Mucosa of gallbladder (tissue), 1 donor: ENCODE measurements at regions not wholly inside any gene's neighbourhood (a gene's known extent, or its start where the extent isn't known, plus 50 kb on each side); places are given as distances from the start of the nearest gene placed in this dataset.
"Not testable (repeated sequence)": the region's sequence is repeated elsewhere in the genome, so short reads cannot be mapped to it uniquely, and the experiment has no call there.

ENCODE experiments used
- DNase-seq: peaks from one replicate; pipeline ENCODE4 v3.0.0-alpha.2; 2020; ENCODE audit warnings: low spot score
- donor health status: DM: no; HTN: no; CAD: no.

DNA sequence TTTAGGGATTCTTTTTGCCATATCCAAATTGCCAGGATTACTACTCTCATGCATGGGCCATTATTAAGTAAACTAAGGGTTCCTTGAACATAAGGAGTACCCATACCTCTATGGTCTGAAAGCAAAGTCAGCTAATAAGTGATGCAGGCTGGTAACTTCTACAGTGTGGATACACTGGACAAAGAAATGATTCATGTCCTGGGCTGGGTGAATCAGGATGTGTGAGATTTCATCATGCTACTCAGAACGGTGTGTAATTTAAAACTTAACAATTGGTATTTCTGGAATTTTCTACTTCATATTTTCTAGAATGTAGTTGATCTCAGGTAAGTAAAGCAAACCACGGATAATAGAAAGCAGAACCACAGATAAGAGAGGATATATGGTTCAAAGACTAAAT, 428.8 kb downstream of the CHSY3 start:
- no peak for DNase-seq

- DNase-seq = no peak
These were observed 427.1 kb downstream of the CHSY3 start for GRCh38 chr5:130331332-130331731.

- no peak for DNase-seq
These were observed 420.8 kb downstream of the CHSY3 start for GRCh38 chr5:130324953-130325671.

DNA sequence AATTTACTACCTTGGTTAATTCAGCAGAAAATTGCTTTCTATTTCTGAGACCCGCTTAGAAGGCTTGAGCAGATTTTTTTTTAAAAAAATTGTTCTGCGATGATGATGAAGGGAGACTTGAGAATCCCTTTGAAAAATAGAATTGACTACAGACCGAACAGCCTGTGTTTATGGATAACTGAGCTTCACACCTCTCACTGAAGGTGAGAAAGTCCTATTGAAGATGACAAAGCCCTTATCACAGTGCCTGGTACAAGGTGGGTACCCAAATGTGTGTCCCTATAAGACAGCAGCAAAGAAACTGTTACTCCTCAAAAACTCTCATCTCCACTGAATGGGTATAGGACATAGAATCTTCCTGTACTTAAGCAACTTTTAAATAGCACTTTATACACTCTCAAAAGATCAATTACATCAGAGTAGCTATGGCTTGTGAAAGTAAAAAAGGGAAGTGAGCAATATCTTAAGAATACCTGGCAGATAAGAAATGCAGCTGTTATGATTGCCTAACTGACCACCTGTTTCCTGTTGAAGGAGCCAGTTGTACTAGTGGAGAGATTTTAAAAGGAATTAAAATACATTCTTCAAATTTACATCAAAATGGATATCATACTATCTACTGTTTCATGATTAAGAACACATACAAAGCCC, 419.7 kb downstream of the CHSY3 start:
- no peak for DNase-seq

DNA sequence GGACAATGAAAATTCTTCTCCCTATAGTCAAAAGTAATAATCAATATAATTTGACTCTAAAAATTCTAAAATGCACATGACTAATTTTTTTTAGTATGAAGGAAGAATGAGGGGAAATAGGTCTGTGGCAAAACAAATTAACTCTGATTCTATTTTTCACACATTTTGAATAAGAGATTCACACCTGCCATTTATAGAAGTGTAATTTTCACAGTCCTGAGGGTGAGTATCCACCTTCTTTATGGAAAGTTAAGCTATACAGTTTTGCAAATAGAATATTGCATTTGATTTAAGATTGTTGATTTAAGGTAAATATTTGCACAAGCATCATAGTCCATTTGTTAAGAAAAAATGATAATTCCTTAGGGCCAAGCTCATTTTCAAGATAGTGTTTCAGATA, 417.7 kb downstream of the CHSY3 start:
- DNase-seq = no peak

DNA sequence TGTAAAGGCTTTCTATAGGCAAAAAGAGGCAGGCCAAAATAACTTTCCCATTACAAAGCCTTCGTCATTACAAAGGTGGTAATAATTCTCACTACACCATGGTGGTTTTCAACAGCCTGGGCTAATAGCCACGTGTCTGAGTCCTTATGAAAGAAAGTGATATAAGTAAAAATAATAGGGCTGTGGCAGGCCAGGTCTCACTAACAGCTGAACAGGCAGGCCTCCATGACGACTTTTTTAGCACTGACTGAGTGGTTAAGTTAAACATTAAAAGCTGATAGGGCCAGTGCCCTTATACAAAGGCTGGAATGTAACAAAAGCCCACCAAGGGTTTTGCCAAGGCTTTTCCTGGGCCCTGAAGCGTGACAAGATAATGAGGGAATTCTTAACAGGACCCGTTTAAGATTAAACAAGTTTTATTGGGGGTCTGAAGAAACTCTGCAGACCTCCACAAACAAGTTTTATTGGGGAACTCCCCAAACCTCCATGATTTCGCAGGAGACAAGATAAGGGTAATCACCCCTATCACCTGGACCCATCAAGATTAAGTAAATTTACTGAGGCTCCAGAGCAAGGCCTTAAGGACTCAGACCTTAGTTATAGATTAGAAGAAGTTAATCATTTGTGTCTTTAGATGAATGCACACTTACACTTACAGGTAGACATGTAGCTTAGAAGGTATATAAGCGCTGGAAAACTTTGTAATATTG, 412.9 kb downstream of the CHSY3 start:
- DNase-seq = no peak

- no peak for DNase-seq
These were observed 391.0 kb downstream of the CHSY3 start for GRCh38 chr5:130295235-130295634.

GRCh38 chr5:130294798-130295197, 390.5 kb downstream of the CHSY3 start:
- not testable (repeated sequence) for DNase-seq

- DNase-seq = no peak
These were observed 386.0 kb downstream of the CHSY3 start for GRCh38 chr5:130290219-130290618.

GRCh38 chr5:130289132-130290088, 385.1 kb downstream of the CHSY3 start:
- DNase-seq = no peak

GRCh38 chr5:130287438-130287837, 383.2 kb downstream of the CHSY3 start:
- DNase-seq = no peak

GRCh38 chr5:130286971-130287370, 382.7 kb downstream of the CHSY3 start:
- DNase-seq = no peak

DNA sequence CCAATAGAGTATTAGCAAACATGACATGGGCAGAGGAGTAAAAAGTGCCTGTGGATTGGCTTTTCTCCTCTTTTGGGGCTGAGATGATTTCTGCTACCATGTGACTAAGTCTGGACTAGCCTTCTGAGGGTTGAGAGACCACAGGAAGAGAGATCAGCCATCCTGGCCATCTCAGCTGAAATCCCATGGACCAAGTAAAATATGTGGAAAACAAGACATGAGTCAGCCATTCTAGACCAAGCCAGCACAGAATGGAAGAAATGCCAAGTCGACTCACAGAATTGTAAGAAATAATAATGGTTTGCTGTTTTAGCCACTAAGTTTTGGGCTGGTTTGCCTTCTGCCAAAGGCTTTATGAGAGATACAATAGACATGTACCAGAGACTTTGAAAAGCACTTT, 377.8 kb downstream of the CHSY3 start:
- DNase-seq = no peak

- DNase-seq = no peak
These were observed 376.4 kb downstream of the CHSY3 start for GRCh38 chr5:130280528-130281217.

DNA sequence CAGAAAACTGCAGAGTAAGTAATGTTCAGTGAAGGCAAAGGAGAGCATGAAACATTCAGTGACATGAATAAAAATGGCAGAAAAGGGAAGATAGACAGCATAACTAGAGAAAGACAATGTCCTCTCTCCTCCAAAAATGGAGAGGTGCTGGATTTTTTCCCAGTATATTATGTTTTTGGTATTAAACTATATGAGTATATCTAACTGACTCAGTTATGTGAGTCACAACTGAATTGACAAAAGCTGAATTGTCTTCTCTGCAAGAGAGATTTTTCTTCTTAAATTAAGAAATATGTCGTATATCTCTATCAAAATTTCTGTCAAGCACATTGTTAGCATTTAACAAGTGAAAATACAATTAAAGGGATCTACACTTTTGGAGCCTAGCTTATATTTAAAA, 375.1 kb downstream of the CHSY3 start:
- no peak for DNase-seq

- DNase-seq = no peak
These were observed 373.9 kb downstream of the CHSY3 start for GRCh38 chr5:130278136-130278535.

DNA sequence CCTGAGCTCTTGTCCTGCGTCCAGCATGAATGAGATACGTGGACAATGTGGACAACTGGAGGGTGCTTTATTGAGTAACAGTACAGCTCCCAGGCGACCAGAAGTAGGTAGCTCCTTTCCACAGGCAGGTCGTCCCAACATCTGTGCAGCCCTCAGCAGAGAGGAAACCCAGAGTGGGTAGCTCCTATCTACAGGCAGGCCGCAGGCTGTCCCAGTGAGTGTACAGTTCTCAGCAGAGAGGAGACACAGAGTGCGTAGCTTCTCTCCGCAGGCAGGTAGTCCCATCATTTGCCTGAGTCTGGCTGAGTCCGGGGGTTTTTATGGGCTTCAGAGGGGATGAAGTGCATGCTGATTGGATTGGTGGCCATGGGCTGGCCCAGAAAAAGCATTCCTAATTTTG, 373.3 kb downstream of the CHSY3 start:
- DNase-seq = no peak

GRCh38 chr5:130277002-130277401, 372.7 kb downstream of the CHSY3 start:
- no peak for DNase-seq

DNA sequence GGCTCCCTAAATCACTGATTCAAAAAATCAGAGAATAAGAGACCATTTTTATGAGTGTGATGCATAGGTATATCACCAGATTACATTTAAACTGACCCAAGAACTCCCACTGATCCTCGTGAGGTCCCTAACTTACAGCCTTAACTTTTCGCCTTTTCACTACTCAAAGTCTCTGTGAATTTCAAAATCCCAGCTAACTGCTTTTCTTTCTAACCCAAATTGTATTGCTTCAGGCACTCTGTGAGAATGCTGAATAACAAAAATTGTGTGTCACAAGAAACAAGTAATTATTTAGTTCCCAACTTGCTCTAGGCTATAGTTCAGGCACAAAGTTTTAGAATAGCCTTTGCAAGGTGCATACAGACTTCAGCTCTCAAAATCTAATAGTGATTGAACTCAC, 368.6 kb downstream of the CHSY3 start:
- no peak for DNase-seq

DNA sequence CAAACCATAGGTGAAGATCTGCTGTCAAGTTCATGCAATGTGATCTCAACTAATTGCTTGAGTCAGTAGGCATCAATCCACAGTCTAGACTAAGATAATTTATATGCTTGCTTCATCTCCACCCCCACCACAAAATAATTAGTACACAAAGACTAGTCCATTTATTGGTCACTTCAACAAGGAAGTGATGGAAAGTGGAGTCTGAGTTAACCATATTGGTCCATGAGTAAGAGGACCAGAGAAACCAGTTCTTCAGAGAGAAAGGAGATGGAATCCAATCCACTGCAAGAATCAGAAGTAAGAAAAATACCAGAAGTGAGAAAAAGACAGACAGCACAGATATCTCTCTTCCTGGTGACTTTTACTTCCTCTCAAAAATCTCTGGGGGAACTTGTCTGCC, 366.5 kb downstream of the CHSY3 start:
- no peak for DNase-seq

DNA sequence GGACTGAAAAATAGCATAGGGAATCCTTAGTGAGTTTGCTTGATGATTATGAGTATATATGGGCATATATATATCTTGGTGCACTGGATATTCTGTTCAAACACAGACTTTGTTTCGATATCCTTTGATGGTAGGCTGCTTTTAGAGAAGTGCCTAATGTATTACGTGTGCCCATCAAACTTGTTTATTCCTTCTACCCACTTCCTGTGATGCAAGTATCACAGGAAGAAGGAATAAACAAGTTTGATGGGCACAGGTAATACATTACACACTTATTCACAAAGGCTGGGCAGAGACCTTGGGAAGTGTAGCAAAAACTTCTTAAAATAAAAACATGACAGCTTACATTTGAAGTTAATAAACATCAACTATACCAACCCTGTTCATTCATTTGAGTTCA, 364.2 kb downstream of the CHSY3 start:
- no peak for DNase-seq
